ENCODE measurements at regions not wholly inside any gene's neighbourhood (a gene's known extent, or its start where the extent isn't known, plus 50 kb on each side); places are given as distances from the start of the nearest gene placed in this dataset.

DNA sequence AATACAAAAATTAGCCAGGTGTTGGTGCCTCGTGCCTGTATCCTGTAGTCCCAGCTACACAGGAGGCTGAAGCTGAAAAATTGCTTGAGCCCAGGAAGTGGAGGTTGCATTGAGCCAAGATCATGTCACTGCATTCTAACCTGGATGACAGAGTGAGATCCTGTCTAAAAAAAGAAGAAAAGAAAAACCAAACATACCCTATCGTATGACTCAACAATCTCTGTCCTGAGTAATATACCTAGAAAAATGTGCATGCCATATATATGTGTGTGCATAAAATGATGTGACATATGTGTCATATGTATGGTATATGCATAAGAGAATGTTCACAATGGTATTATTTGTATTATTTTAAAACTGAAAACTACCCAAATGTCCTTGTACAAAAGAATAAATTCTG, 261.5 kb upstream of the CLEC14A start:
- TF ChIP-seq SUZ12 (IDR thresholded peaks at IDR 0.05; ENCODE audit: extremely low read depth, insufficient read depth, insufficient read length) (no peak), ZNF274 (IDR thresholded peaks at IDR 0.05; ENCODE audit: low read depth, low read length) (no peak)
